ENCODE measurements at regions not wholly inside any gene's neighbourhood (a gene's known extent, or its start where the extent isn't known, plus 50 kb on each side); places are given as distances from the start of the nearest gene placed in this dataset.

DNA sequence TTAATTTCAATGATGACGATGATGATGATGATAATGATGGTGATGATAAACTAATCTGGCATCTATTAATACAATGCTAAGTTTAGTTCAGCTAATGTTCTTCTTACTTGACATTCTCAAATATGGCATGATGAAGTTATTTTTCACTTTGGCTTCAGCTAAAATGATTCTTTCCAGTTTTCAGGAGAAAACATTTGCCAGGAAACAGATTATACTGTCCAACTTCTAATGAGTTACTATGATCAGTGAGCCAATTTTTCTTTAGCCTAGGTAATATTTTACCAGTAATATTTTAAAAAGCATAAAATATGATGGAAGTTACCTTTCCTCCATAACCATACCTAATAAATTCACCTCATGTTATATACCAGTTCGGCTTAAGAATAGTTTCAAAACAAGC, 245.7 kb upstream of the CSNK1A1L start:
- TF ChIP-seq CTCF (IDR thresholded peaks at IDR 0.05) (no peak), POLR2AphosphoS5 (IDR thresholded peaks at IDR 0.05) (no peak), POLR2A (IDR thresholded peaks at IDR 0.05) (no peak)
